Astrocyte (in vitro differentiated cells and primary cell): ENCODE measurements at regions not wholly inside any gene's neighbourhood (a gene's known extent, or its start where the extent isn't known, plus 50 kb on each side); places are given as distances from the start of the nearest gene placed in this dataset.
A peak's percentile ranks its signal among the peaks of the same experiment; 100 is the strongest.

Source experiments
- DNase-seq: peaks from one replicate; pipeline ENCODE4 v3.0.0-alpha.2; 2010; ENCODE audit warnings: low read depth
- FAIRE-seq: peaks from 2 replicates; lab custom pipeline; 2011; peaks lifted over from hg19 to GRCh38; lab: Jason Lieb, UNC
- H2AFZ ChIP-seq: 2 replicates; pipeline ENCODE4 v1.6.0; 2012; ENCODE audit warnings: low read depth, low read length, inconsistent platforms
- H3K27ac ChIP-seq: 2 replicates; pipeline ENCODE4 v1.5.1; 2011; ENCODE audit warnings: low read depth, low read length, inconsistent platforms
- H3K27me3 ChIP-seq: 2 replicates; pipeline ENCODE4 v1.6.0; 2011; ENCODE audit warnings: low read length, inconsistent platforms; ENCODE audit not compliant: insufficient read depth
- H3K36me3 ChIP-seq: 2 replicates; pipeline ENCODE4 v1.5.1; 2011; ENCODE audit warnings: low read length, inconsistent platforms; ENCODE audit not compliant: insufficient read depth
- H3K4me1 ChIP-seq: 2 replicates; pipeline ENCODE4 v1.5.1; 2011; ENCODE audit warnings: low read length, inconsistent platforms; ENCODE audit not compliant: insufficient read depth
- H3K4me2 ChIP-seq: 2 replicates; pipeline ENCODE4 v1.6.0; 2012; ENCODE audit warnings: low read length, inconsistent platforms
- H3K4me3 ChIP-seq: 2 replicates; pipeline ENCODE4 v1.5.1; 2011; ENCODE audit warnings: low read depth, mild to moderate bottlenecking, low read length, inconsistent platforms; ENCODE audit not compliant: insufficient read depth
- H3K79me2 ChIP-seq: 2 replicates; pipeline ENCODE4 v1.6.0; 2012; ENCODE audit warnings: mild to moderate bottlenecking, low read length, inconsistent platforms; ENCODE audit not compliant: insufficient read depth
- H3K9ac ChIP-seq: 2 replicates; pipeline ENCODE4 v1.6.0; 2012; ENCODE audit warnings: mild to moderate bottlenecking, low read length, inconsistent platforms
- H3K9me3 ChIP-seq: 2 replicates; pipeline ENCODE4 v1.5.1; 2012; ENCODE audit warnings: low read depth, mild to moderate bottlenecking, low read length, inconsistent platforms; ENCODE audit not compliant: insufficient read depth
- H4K20me1 ChIP-seq: 2 replicates; pipeline ENCODE4 v1.6.0; 2012; ENCODE audit warnings: low read length, inconsistent platforms; ENCODE audit not compliant: insufficient read depth
- H3K27ac Mint-ChIP-seq: one replicate; pipeline ENCODE4 v1.8.0; 2021; ENCODE audit warnings: mild to moderate bottlenecking, mixed read lengths; ENCODE audit not compliant: unreplicated experiment
- H3K27me3 Mint-ChIP-seq: one replicate; pipeline ENCODE4 v1.8.0; 2021; ENCODE audit warnings: low read depth, mixed read lengths; ENCODE audit not compliant: unreplicated experiment
- H3K36me3 Mint-ChIP-seq: one replicate; pipeline ENCODE4 v1.8.0; 2021; ENCODE audit warnings: low read depth, mixed read lengths; ENCODE audit not compliant: unreplicated experiment
- H3K4me1 Mint-ChIP-seq: one replicate; pipeline ENCODE4 v1.8.0; 2021; ENCODE audit warnings: low read depth, mixed read lengths; ENCODE audit not compliant: unreplicated experiment
- H3K4me3 Mint-ChIP-seq: one replicate; pipeline ENCODE4 v1.8.0; 2021; ENCODE audit warnings: mild to moderate bottlenecking, moderate library complexity, mixed read lengths; ENCODE audit not compliant: unreplicated experiment
- H3K9me3 Mint-ChIP-seq: one replicate; pipeline ENCODE4 v1.8.0; 2021; ENCODE audit warnings: mild to moderate bottlenecking, mixed read lengths; ENCODE audit not compliant: unreplicated experiment
- CTCF ChIP-seq: IDR thresholded peaks from 2 replicates; pipeline ENCODE4 v1.5.1; 2011; ENCODE audit warnings: low read depth, mild to moderate bottlenecking, inconsistent platforms, low read length, moderate library complexity; ENCODE audit not compliant: insufficient read depth
- EZH2 ChIP-seq: IDR thresholded peaks from 2 replicates; pipeline ENCODE4 v1.6.1; 2012; ENCODE audit warnings: mild to moderate bottlenecking, low read length, inconsistent platforms; ENCODE audit not compliant: insufficient read depth

- Histone ChIP-seq H3K4me2 (no peak overlapping the region), H3K9ac (no peak overlapping the region), H3K79me2 (no peaks in the 10 kb centered on the region), H2AFZ (no peak overlapping the region), H3K27me3 (no peaks in the 10 kb centered on the region), H3K4me1 (peaks cover 32% of the 10 kb centered on the region), H3K9me3 (no peaks in the 10 kb centered on the region), H3K36me3 (no peaks in the 10 kb centered on the region), H3K4me3 (no peak overlapping the region), H3K27ac (no peak overlapping the region), H4K20me1 (no peaks in the 10 kb centered on the region)
- DNase-seq (no peak), FAIRE-seq (no peak)
- no peak overlapping the region for H3K27ac Mint-ChIP-seq
- peaks cover 30% of the 10 kb centered on the region for H3K4me1 Mint-ChIP-seq
- no peaks in the 10 kb centered on the region for H3K27me3 Mint-ChIP-seq
- TF ChIP-seq EZH2: no peak
- TF ChIP-seq CTCF: no peak
- no peaks in the 10 kb centered on the region for H3K36me3 Mint-ChIP-seq
- H3K4me3 Mint-ChIP-seq: no peak overlapping the region
- H3K9me3 Mint-ChIP-seq: no peaks in the 10 kb centered on the region
Observed at GRCh38 chr15:38040615-38041014, 106.2 kb downstream of the TMCO5A start.

- TF ChIP-seq EZH2: no peak
- no peak for TF ChIP-seq CTCF
- FAIRE-seq: peak; percentile 98
- no peak overlapping the region for H3K4me2 ChIP-seq
- H3K9me3 Mint-ChIP-seq: no peaks in the 10 kb centered on the region
- peak; percentile 62 for DNase-seq
- no peaks in the 10 kb centered on the region for H3K79me2 ChIP-seq
- H3K36me3 Mint-ChIP-seq: no peaks in the 10 kb centered on the region
- H3K4me3 ChIP-seq: no peak overlapping the region
- no peak overlapping the region for H3K27ac ChIP-seq
- no peak overlapping the region for H3K9ac ChIP-seq
- H3K27me3 ChIP-seq: no peaks in the 10 kb centered on the region
- H2AFZ ChIP-seq: no peak overlapping the region
- H3K4me1 Mint-ChIP-seq: peaks cover 30% of the 10 kb centered on the region
- H4K20me1 ChIP-seq: no peaks in the 10 kb centered on the region
- H3K36me3 ChIP-seq: no peaks in the 10 kb centered on the region
- H3K9me3 ChIP-seq: no peaks in the 10 kb centered on the region
- H3K27ac Mint-ChIP-seq: no peak overlapping the region
- no peak overlapping the region for H3K4me3 Mint-ChIP-seq
- no peaks in the 10 kb centered on the region for H3K27me3 Mint-ChIP-seq
- peaks cover 26% of the 10 kb centered on the region for H3K4me1 ChIP-seq
Observed at GRCh38 chr15:38041576-38041975, 107.1 kb downstream of the TMCO5A start.

- Mint-ChIP-seq H3K27ac (peak overlapping the region; percentile 93), H3K9me3 (no peaks in the 10 kb centered on the region), H3K4me1 (peaks cover 30% of the 10 kb centered on the region), H3K4me3 (no peak overlapping the region), H3K27me3 (no peaks in the 10 kb centered on the region), H3K36me3 (no peaks in the 10 kb centered on the region)
- FAIRE-seq: no peak
- no peak overlapping the region for H3K27ac ChIP-seq
- no peaks in the 10 kb centered on the region for H3K9me3 ChIP-seq
- H3K79me2 ChIP-seq: no peaks in the 10 kb centered on the region
- H3K36me3 ChIP-seq: no peaks in the 10 kb centered on the region
- H3K9ac ChIP-seq: no peak overlapping the region
- no peak overlapping the region for H3K4me2 ChIP-seq
- H3K27me3 ChIP-seq: no peaks in the 10 kb centered on the region
- no peak overlapping the region for H2AFZ ChIP-seq
- H4K20me1 ChIP-seq: no peaks in the 10 kb centered on the region
- TF ChIP-seq CTCF (no peak), EZH2 (no peak)
- DNase-seq: no peak
- H3K4me1 ChIP-seq: peaks cover 26% of the 10 kb centered on the region
- H3K4me3 ChIP-seq: no peak overlapping the region
Observed at GRCh38 chr15:38042211-38042610, 107.8 kb downstream of the TMCO5A start.
